IMR-90 (cell line): ENCODE measurements at regions not wholly inside any gene's neighbourhood (a gene's known extent, or its start where the extent isn't known, plus 50 kb on each side); places are given as distances from the start of the nearest gene placed in this dataset.
A peak's percentile ranks its signal among the peaks of the same experiment; 100 is the strongest.

Experiments
- ATAC-seq: fragments of 200-7000 bp; cut with Tn5 transposase; 2 replicates; pipeline ENCODE4 v1.9.1; 2020; ENCODE audit warnings: low read depth, mild to moderate bottlenecking, moderate library complexity
- BruUV-seq: library from RNA; stranded (reverse); fragments of 400-500 nt; replicated peaks from 2 replicates; lab custom pipeline; 2021; lab: Mats Ljungman, UMichigan
- CTCF ChIA-PET: fragments of 300-600 bp; formaldehyde crosslinking; extraction: SDS; loops from one replicate; lab custom pipeline; 2021; ENCODE audit warnings: antibody characterized with exemption; lab: Yijun Ruan, JAX
- POLR2A ChIA-PET: fragments of 300-600 bp; sonication (Branson Sonifier 250); formaldehyde crosslinking; loops from one replicate; lab custom pipeline; 2022; ENCODE audit warnings: antibody characterized with exemption; ENCODE audit not compliant: unreplicated experiment; lab: Charles Lee
- DNase-seq: peaks from one replicate; pipeline ENCODE4 v3.0.0; 2013
- H2AFZ ChIP-seq: replicated peaks from 2 replicates; pipeline ENCODE3; 2013; ENCODE audit warnings: low read length, mild to moderate bottlenecking; ENCODE audit not compliant: poor library complexity
- H2AK5ac ChIP-seq: 2 replicates; pipeline ENCODE4 v1.6.1; 2013; ENCODE audit warnings: low read depth, low read length, inconsistent platforms
- H2AK9ac ChIP-seq: replicated peaks from 2 replicates; pipeline ENCODE3; 2013; ENCODE audit warnings: mild to moderate bottlenecking, low read depth, low read length, moderate library complexity; ENCODE audit not compliant: poor library complexity
- H2BK120ac ChIP-seq: 2 replicates; pipeline ENCODE4 v1.6.1; 2013; ENCODE audit warnings: low read depth, low read length, inconsistent platforms
- H2BK15ac ChIP-seq: 3 replicates; pipeline ENCODE4 v1.6.1; 2013; ENCODE audit warnings: low read depth, low read length, inconsistent platforms
- H2BK20ac ChIP-seq: 2 replicates; pipeline ENCODE4 v1.6.1; 2013; ENCODE audit warnings: low read depth, mild to moderate bottlenecking, inconsistent platforms, low read length, moderate library complexity
- H2BK5ac ChIP-seq: 2 replicates; pipeline ENCODE4 v1.6.1; 2013; ENCODE audit warnings: mild to moderate bottlenecking, low read depth, low read length, inconsistent platforms; ENCODE audit not compliant: poor library complexity, severe bottlenecking
- H3K14ac ChIP-seq: replicated peaks from 2 replicates; pipeline ENCODE4 v1.6.1; 2013; ENCODE audit warnings: low read depth, low read length, inconsistent platforms
- H3K18ac ChIP-seq: 2 replicates; pipeline ENCODE4 v1.6.1; 2013; ENCODE audit warnings: low read depth, low read length, control low read depth
- H3K23ac ChIP-seq: 2 replicates; pipeline ENCODE4 v1.6.1; 2013; ENCODE audit warnings: low read depth, low read length, inconsistent platforms
- H3K27ac ChIP-seq: 2 replicates; pipeline ENCODE4 v1.5.1; 2013; ENCODE audit warnings: mild to moderate bottlenecking, control low read depth, low read length; ENCODE audit not compliant: insufficient read depth
- H3K27me3 ChIP-seq: 2 replicates; pipeline ENCODE4 v1.6.1; 2013; ENCODE audit warnings: low read length; ENCODE audit not compliant: control insufficient read depth, insufficient read depth
- H3K36me3 ChIP-seq: 2 replicates; pipeline ENCODE4 v1.6.1; 2013; ENCODE audit warnings: low read length, mixed read lengths; ENCODE audit not compliant: control insufficient read depth, insufficient read depth
- H3K4ac ChIP-seq: 2 replicates; pipeline ENCODE4 v1.6.1; 2013; ENCODE audit warnings: low read depth, low read length, inconsistent platforms
- H3K4me1 ChIP-seq: 2 replicates; pipeline ENCODE4 v1.6.1; 2013; ENCODE audit warnings: low read length, mixed read lengths; ENCODE audit not compliant: control insufficient read depth, insufficient read depth
- H3K4me2 ChIP-seq: 2 replicates; pipeline ENCODE4 v1.6.1; 2013; ENCODE audit warnings: low read depth, mild to moderate bottlenecking, control low read depth, low read length, moderate library complexity
- H3K4me3 ChIP-seq: 2 replicates; pipeline ENCODE4 v1.5.1; 2013; ENCODE audit warnings: low read depth, mild to moderate bottlenecking, control low read depth, low read length, moderate library complexity; ENCODE audit not compliant: insufficient read depth
- H3K56ac ChIP-seq: 2 replicates; pipeline ENCODE4 v1.6.1; 2013; ENCODE audit warnings: low read length, inconsistent platforms; ENCODE audit not compliant: insufficient read depth; ENCODE audit errors: extremely low read depth
- H3K79me1 ChIP-seq, 2 experiments: 2 replicates each; pipeline ENCODE4 v1.6.1; 2013; ENCODE audit warnings: low read length in 2 of 2, inconsistent platforms in 1 of 2, low read depth in 1 of 2
- H3K9ac ChIP-seq: 2 replicates; pipeline ENCODE4 v1.6.1; 2013; ENCODE audit warnings: low read depth, low read length, control low read depth
- H3K9me1 ChIP-seq: 2 replicates; pipeline ENCODE4 v1.6.1; 2013; ENCODE audit warnings: low read length, inconsistent platforms; ENCODE audit not compliant: insufficient read depth
- H3K9me3 ChIP-seq: 2 replicates; pipeline ENCODE4 v1.6.1; 2013; ENCODE audit warnings: low read length; ENCODE audit not compliant: control insufficient read depth, insufficient read depth
- H4K20me1 ChIP-seq: 2 replicates; pipeline ENCODE4 v1.6.1; 2013; ENCODE audit warnings: low read length, inconsistent platforms; ENCODE audit not compliant: insufficient read depth
- H4K5ac ChIP-seq: 2 replicates; pipeline ENCODE4 v1.6.1; 2013; ENCODE audit warnings: mild to moderate bottlenecking, low read depth, low read length, control low read depth
- H4K8ac ChIP-seq, 2 experiments: 2 replicates each; pipeline ENCODE4 v1.6.1; 2013; ENCODE audit warnings: low read depth in 2 of 2, low read length in 2 of 2, control low read depth in 1 of 2, inconsistent platforms in 1 of 2
- H4K91ac ChIP-seq: 2 replicates; pipeline ENCODE4 v1.6.1; 2013; ENCODE audit warnings: low read depth, low read length, inconsistent platforms; ENCODE audit not compliant: insufficient read depth
- BHLHE40 ChIP-seq: fragments of 150-350 bp; IDR thresholded peaks from 2 replicates; pipeline ENCODE4 v1.6.1; 2016; ENCODE audit warnings: mild to moderate bottlenecking, low read depth, low read length
- CEBPB ChIP-seq: IDR thresholded peaks from 2 replicates; pipeline ENCODE4 v1.6.1; 2012; ENCODE audit warnings: low read depth, low read length, improper control_type of control experiment
- CHD1 ChIP-seq: IDR thresholded peaks from 2 replicates; pipeline ENCODE4 v1.6.1; 2012; ENCODE audit warnings: low read depth, low read length, improper control_type of control experiment
- FOS ChIP-seq: fragments of 150-350 bp; IDR thresholded peaks from 2 replicates; pipeline ENCODE4 v1.6.1; 2016; ENCODE audit warnings: low read depth, low read length
- MAFK ChIP-seq: IDR thresholded peaks from 2 replicates; pipeline ENCODE4 v1.6.1; 2012; ENCODE audit warnings: low read depth, low read length, improper control_type of control experiment
- MAZ ChIP-seq: IDR thresholded peaks from 2 replicates; pipeline ENCODE4 v1.6.1; 2012; ENCODE audit warnings: low read depth, mild to moderate bottlenecking, low read length, improper control_type of control experiment, moderate library complexity, borderline replicate concordance
- MXI1 ChIP-seq: IDR thresholded peaks from 2 replicates; pipeline ENCODE4 v1.6.1; 2012; ENCODE audit warnings: low read depth, mild to moderate bottlenecking, low read length, moderate library complexity, borderline replicate concordance
- NFE2L2 ChIP-seq: fragments of 150-350 bp; IDR thresholded peaks from 2 replicates; pipeline ENCODE4 v1.6.1; 2016; ENCODE audit warnings: low read depth, mild to moderate bottlenecking, low read length
- POLR2A ChIP-seq: IDR thresholded peaks from 2 replicates; pipeline ENCODE4 v1.6.1; 2012; ENCODE audit warnings: mild to moderate bottlenecking, low read depth, low read length
- RCOR1 ChIP-seq: IDR thresholded peaks from 2 replicates; pipeline ENCODE4 v1.6.1; 2012; ENCODE audit warnings: mild to moderate bottlenecking, low read length, improper control_type of control experiment; ENCODE audit not compliant: insufficient replicate concordance
- RFX5 ChIP-seq: IDR thresholded peaks from 2 replicates; pipeline ENCODE4 v1.8.0; 2012; ENCODE audit warnings: low read depth, mild to moderate bottlenecking, low read length, moderate library complexity
- SMC3 ChIP-seq: fragments of 150-350 bp; IDR thresholded peaks from 2 replicates; pipeline ENCODE4 v1.6.1; 2016; ENCODE audit warnings: low read depth, mild to moderate bottlenecking, antibody characterized with exemption, low read length, moderate library complexity
- WGBS, 2 experiments: methylation state at CpG; one replicate each; pipeline versions ENCODE4 v1.1.5 to v1.1.7; 2013; ENCODE audit warnings: missing lambda C conversion rate in 2 of 2; ENCODE audit not compliant: insufficient read length in 1 of 2; ENCODE audit errors: extremely low coverage in 2 of 2; 5-methylcytosine and 5-hydroxymethylcytosine counted together
- dilution Hi-C: fragments of 300-500 bp; cut with HindIII; formaldehyde crosslinking; loops from one replicate; pipeline ENCODE4 v1.14.3; 2018; ENCODE audit warnings: low sequenced_read_pairs; ENCODE audit not compliant: unreplicated experiment
- in situ Hi-C: fragments of 300-500 bp; cut with MboI; formaldehyde crosslinking; loops from 3 replicates; pipeline ENCODE4 v1.14.3; 2019; ENCODE audit warnings: low sequenced_read_pairs, inconsistent platforms, mixed read lengths
- intact Hi-C: fragments of 100-400 bp; cut with micrococcal nuclease; formaldehyde crosslinking; loops from 2 replicates; pipeline ENCODE4 v1.10.0; 2022
- TF ChIP-seq, protein P1 (sequence below): fragments of 150-350 bp; IDR thresholded peaks from 2 replicates; pipeline ENCODE4 v1.6.1; 2017; ENCODE audit warnings: mild to moderate bottlenecking, antibody characterized with exemption, low read length, low read depth
- TF ChIP-seq, protein P2 (sequence below): fragments of 150-350 bp; IDR thresholded peaks from 2 replicates; pipeline ENCODE4 v1.6.1; 2016; ENCODE audit warnings: low read depth, mild to moderate bottlenecking, low read length, moderate library complexity, borderline replicate concordance
- TF ChIP-seq, protein P3 (sequence below): conservative IDR thresholded peaks from 2 replicates; pipeline ENCODE4 v1.5.1; 2012; ENCODE audit warnings: mild to moderate bottlenecking, low read depth, low read length, improper control_type of control experiment

DNA sequence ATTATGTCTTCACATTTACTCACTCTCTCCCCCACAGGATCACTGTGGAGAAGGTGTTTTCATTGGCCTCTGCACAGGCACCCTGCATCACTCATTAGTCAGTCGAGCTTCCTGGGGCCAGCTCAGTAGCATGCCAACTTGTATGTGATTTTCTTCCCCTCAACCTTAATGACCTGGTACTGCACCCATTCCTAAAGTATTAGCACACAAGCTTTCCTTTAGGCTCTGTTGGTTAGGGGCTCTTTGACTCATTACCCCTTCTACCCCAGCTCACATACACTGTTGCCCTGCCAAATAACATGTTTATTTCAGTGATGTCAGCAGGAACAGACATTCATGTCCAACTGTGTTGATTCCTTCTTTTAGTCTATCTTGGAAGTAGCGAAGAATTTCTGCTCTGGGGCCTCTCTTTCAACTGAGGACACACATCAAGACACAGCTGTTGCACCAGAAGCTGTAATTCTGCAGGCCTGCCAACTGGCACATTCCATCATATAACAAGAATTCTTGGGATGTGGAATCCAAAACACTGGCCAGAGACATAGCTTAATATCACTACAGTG lies 603.5 kb upstream of the ADAMTS5 start:
- CTCF ChIA-PET = interaction anchor here (0.9 to 1.3 kb wide), 2 partner anchors 131 to 247 kb away, joined by 3 read pairs; no protein-coding TSS in a partner anchor
- dilution Hi-C loops (no loop called here), intact Hi-C loops (loop anchor here (2.0 kb wide), 2 partner anchors 130 to 604 kb away; partner anchors contain the start of gene ADAMTS5), in situ Hi-C loops (loop anchor here (25.0 kb wide), 2 partner anchors 767 to 1167 kb away; no protein-coding TSS in a partner anchor)
- no peaks in the 10 kb centered on the region for H3K9me3 ChIP-seq
- peak overlapping the region; percentile 45 for H2AFZ ChIP-seq
- peak overlapping the region; percentile 89 to 93 for H4K8ac ChIP-seq
- H3K4me3 ChIP-seq = no peak overlapping the region
- peak overlapping the region; percentile 99 for H3K18ac ChIP-seq
- no peaks in the 10 kb centered on the region for H3K36me3 ChIP-seq
- no TSS peak for BruUV-seq
- POLR2A ChIA-PET = interaction anchor here (0.5 to 1.0 kb wide), 3 partner anchors 13 to 668 kb away, joined by 3 read pairs; no protein-coding TSS in a partner anchor
- H2BK15ac ChIP-seq = peak overlapping the region; percentile 93
- peak overlapping the region; percentile 86 for H4K5ac ChIP-seq
- DNase-seq = peak; percentile 94
- peak overlapping the region; percentile 54 for H3K4me2 ChIP-seq
- H2BK120ac ChIP-seq = peak overlapping the region; percentile 99
- H2BK20ac ChIP-seq = peak overlapping the region; percentile 98
- peak overlapping the region; percentile 95 for H3K14ac ChIP-seq
- H3K23ac ChIP-seq = peak overlapping the region; percentile 93
- ATAC-seq = peak; percentile 77
- peaks cover 15% of the 10 kb centered on the region for H3K4me1 ChIP-seq
- WGBS, 2 experiments = no CpG with 5 or more reads among the region's 2 CpGs
- peak overlapping the region; percentile 99 for H3K4ac ChIP-seq
- no peaks in the 10 kb centered on the region for H3K79me1 ChIP-seq
- peak overlapping the region; percentile 99 for H3K27ac ChIP-seq
- no peaks in the 10 kb centered on the region for H4K20me1 ChIP-seq
- H3K56ac ChIP-seq = peak overlapping the region; percentile 79
- peaks cover 10% of the 10 kb centered on the region for H3K9me1 ChIP-seq
- H3K27me3 ChIP-seq = no peaks in the 10 kb centered on the region
- peak overlapping the region; percentile 67 for H3K9ac ChIP-seq
- H2BK5ac ChIP-seq = peak overlapping the region; percentile 99
- peak overlapping the region; percentile 94 for H4K91ac ChIP-seq
- H2AK5ac ChIP-seq = peak overlapping the region; percentile 98; the same call in 1 of the 2 replicates
- H2AK9ac ChIP-seq = peak overlapping the region; percentile 7
- no peak for TF ChIP-seq MAFK
- TF ChIP-seq SMC3 = peak; percentile 1; the same call in 1 of the 2 replicates
- TF ChIP-seq BHLHE40 = peak; percentile 71
- TF ChIP-seq, protein P1, sequence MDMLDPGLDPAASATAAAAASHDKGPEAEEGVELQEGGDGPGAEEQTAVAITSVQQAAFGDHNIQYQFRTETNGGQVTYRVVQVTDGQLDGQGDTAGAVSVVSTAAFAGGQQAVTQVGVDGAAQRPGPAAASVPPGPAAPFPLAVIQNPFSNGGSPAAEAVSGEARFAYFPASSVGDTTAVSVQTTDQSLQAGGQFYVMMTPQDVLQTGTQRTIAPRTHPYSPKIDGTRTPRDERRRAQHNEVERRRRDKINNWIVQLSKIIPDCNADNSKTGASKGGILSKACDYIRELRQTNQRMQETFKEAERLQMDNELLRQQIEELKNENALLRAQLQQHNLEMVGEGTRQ = no peak
- no peak for TF ChIP-seq MAZ
- no peak for TF ChIP-seq MXI1
- TF ChIP-seq, protein P2, sequence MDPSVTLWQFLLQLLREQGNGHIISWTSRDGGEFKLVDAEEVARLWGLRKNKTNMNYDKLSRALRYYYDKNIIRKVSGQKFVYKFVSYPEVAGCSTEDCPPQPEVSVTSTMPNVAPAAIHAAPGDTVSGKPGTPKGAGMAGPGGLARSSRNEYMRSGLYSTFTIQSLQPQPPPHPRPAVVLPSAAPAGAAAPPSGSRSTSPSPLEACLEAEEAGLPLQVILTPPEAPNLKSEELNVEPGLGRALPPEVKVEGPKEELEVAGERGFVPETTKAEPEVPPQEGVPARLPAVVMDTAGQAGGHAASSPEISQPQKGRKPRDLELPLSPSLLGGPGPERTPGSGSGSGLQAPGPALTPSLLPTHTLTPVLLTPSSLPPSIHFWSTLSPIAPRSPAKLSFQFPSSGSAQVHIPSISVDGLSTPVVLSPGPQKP = no peak
- TF ChIP-seq RCOR1 = peak; percentile 10
- TF ChIP-seq NFE2L2 = no peak
- no peak for TF ChIP-seq CHD1
- TF ChIP-seq POLR2A = no peak
- TF ChIP-seq, protein P3, sequence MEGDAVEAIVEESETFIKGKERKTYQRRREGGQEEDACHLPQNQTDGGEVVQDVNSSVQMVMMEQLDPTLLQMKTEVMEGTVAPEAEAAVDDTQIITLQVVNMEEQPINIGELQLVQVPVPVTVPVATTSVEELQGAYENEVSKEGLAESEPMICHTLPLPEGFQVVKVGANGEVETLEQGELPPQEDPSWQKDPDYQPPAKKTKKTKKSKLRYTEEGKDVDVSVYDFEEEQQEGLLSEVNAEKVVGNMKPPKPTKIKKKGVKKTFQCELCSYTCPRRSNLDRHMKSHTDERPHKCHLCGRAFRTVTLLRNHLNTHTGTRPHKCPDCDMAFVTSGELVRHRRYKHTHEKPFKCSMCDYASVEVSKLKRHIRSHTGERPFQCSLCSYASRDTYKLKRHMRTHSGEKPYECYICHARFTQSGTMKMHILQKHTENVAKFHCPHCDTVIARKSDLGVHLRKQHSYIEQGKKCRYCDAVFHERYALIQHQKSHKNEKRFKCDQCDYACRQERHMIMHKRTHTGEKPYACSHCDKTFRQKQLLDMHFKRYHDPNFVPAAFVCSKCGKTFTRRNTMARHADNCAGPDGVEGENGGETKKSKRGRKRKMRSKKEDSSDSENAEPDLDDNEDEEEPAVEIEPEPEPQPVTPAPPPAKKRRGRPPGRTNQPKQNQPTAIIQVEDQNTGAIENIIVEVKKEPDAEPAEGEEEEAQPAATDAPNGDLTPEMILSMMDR = no peak
- peak; percentile 4; the same call in 1 of the 2 replicates for TF ChIP-seq FOS
- TF ChIP-seq RFX5 = no peak
- peak; percentile 77 for TF ChIP-seq CEBPB
